HepG2 (cell line): ENCODE measurements at regions not wholly inside any gene's neighbourhood (a gene's known extent, or its start where the extent isn't known, plus 50 kb on each side); places are given as distances from the start of the nearest gene placed in this dataset.

Experiments
- ATF1 ChIP-seq: IDR thresholded peaks from 2 replicates; pipeline ENCODE4 v1.6.1; 2016; ENCODE audit warnings: mild to moderate bottlenecking, control low read depth
- ATF3 ChIP-seq: sonication (generic); formaldehyde crosslinking; IDR thresholded peaks from 2 replicates; pipeline ENCODE4 v1.4.0; 2020; ENCODE audit warnings: missing genetic modification reagents
- FOXP4 ChIP-seq: sonication (generic); formaldehyde crosslinking; IDR thresholded peaks from 2 replicates; pipeline ENCODE4 v1.4.0; 2020; ENCODE audit warnings: missing genetic modification reagents
- GLI4 ChIP-seq: sonication (generic); formaldehyde crosslinking; IDR thresholded peaks from 2 replicates; pipeline ENCODE4 v1.5.1; 2020; ENCODE audit warnings: missing genetic modification reagents, mild to moderate bottlenecking, moderate library complexity, borderline replicate concordance
- MAFK ChIP-seq, 2 experiments: IDR thresholded peaks in 1 of 2; conservative IDR thresholded peaks in 1 of 2; 2 replicates each; pipeline ENCODE4 v1.6.1; 2011; ENCODE audit warnings: improper control_type of control experiment in 2 of 2, low read length in 2 of 2
- MTA3 ChIP-seq: sonication (generic); formaldehyde crosslinking; IDR thresholded peaks from 2 replicates; pipeline ENCODE4 v1.4.0; 2020; ENCODE audit warnings: missing genetic modification reagents
- NCOA5 ChIP-seq: sonication (generic); formaldehyde crosslinking; IDR thresholded peaks from 2 replicates; pipeline ENCODE4 v1.4.0; 2020; ENCODE audit warnings: missing genetic modification reagents
- NCOR1 ChIP-seq: fragments of 200-600 bp; sonication (generic); IDR thresholded peaks from 2 replicates; pipeline ENCODE4 v1.7.0; 2017; ENCODE audit warnings: antibody characterized with exemption, low read length, borderline replicate concordance
- NFKBIZ ChIP-seq: IDR thresholded peaks from 2 replicates; pipeline ENCODE4 v1.6.1; 2018; ENCODE audit warnings: missing genetic modification reagents, missing compliant biosample characterization
- SMARCC2 ChIP-seq: fragments of 450-650 bp; IDR thresholded peaks from 2 replicates; pipeline ENCODE4 v1.6.1; 2017; ENCODE audit warnings: antibody characterized with exemption, mild to moderate bottlenecking
- SMYD3 ChIP-seq: sonication (generic); formaldehyde crosslinking; IDR thresholded peaks from 2 replicates; pipeline ENCODE4 v1.8.1; 2023; ENCODE audit warnings: mild to moderate bottlenecking, missing genetic modification reagents
- TFDP2 ChIP-seq: sonication (generic); formaldehyde crosslinking; IDR thresholded peaks from 2 replicates; pipeline ENCODE4 v1.4.0; 2020; ENCODE audit warnings: missing genetic modification reagents
- U2AF1 ChIP-seq: fragments of 200-400 bp; formaldehyde crosslinking; optimal IDR thresholded peaks from 2 replicates; pipeline ENCODE3; 2017; ENCODE audit warnings: mild to moderate bottlenecking, low read depth, low read length
- ZBTB26 ChIP-seq: IDR thresholded peaks from 2 replicates; pipeline ENCODE4 v1.6.1; 2016; ENCODE audit warnings: missing compliant biosample characterization, missing genetic modification reagents, borderline replicate concordance
- ZNF10 ChIP-seq: sonication (generic); formaldehyde crosslinking; IDR thresholded peaks from 2 replicates; pipeline ENCODE4 v1.4.0; 2020; ENCODE audit warnings: mild to moderate bottlenecking, low read depth, missing genetic modification reagents, borderline replicate concordance
- ZNF17 ChIP-seq: sonication (generic); formaldehyde crosslinking; IDR thresholded peaks from 2 replicates; pipeline ENCODE4 v1.5.0; 2020; ENCODE audit warnings: mild to moderate bottlenecking, missing genetic modification reagents
- ZNF317 ChIP-seq: sonication (generic); formaldehyde crosslinking; IDR thresholded peaks from 2 replicates; pipeline ENCODE4 v1.5.0; 2020; ENCODE audit warnings: mild to moderate bottlenecking, missing genetic modification reagents
- ZNF747 ChIP-seq: sonication (generic); formaldehyde crosslinking; IDR thresholded peaks from 2 replicates; pipeline ENCODE4 v1.8.1; 2023; ENCODE audit warnings: missing genetic modification reagents, mild to moderate bottlenecking, borderline replicate concordance

GRCh38 chrX:109830704-109831206, 97.7 kb upstream of the ACSL4 start (continued):
- peak; percentile 77 for TF ChIP-seq NCOR1
- TF ChIP-seq ATF1 (CRISPR knock-in tag): peak; percentile 49; the same call in 1 of the 2 replicates
- no peak for TF ChIP-seq ZNF747 (CRISPR knock-in tag)
- no peak for TF ChIP-seq GLI4 (CRISPR knock-in tag)
- no peak for TF ChIP-seq ZNF317
- peak; percentile 31; the same call in 1 of the 2 replicates for TF ChIP-seq NFKBIZ (CRISPR knock-in tag)
- no peak for TF ChIP-seq U2AF1
- no peak for TF ChIP-seq NCOA5 (CRISPR knock-in tag)
- TF ChIP-seq MTA3 (CRISPR knock-in tag): no peak
- no peak for TF ChIP-seq ATF3 (CRISPR knock-in tag)
- TF ChIP-seq FOXP4 (CRISPR knock-in tag): peak; percentile 76; the same call in 1 of the 2 replicates
- TF ChIP-seq SMARCC2: no peak
- TF ChIP-seq ZNF17: no peak
- no peak for TF ChIP-seq ZNF10
- no peak for TF ChIP-seq SMYD3 (CRISPR knock-in tag)
- no peak for TF ChIP-seq TFDP2
- no peak for TF ChIP-seq ZBTB26 (CRISPR knock-in tag)
- TF ChIP-seq MAFK (conservative IDR thresholded peaks at IDR 0.05 in 1 of 2, IDR thresholded peaks at IDR 0.05 in 1 of 2; ENCODE audit: low read length in 2 of 2): no peak
